ENCODE measurements at regions not wholly inside any gene's neighbourhood (a gene's known extent, or its start where the extent isn't known, plus 50 kb on each side); places are given as distances from the start of the nearest gene placed in this dataset.
"Not testable (repeated sequence)": the region's sequence is repeated elsewhere in the genome, so short reads cannot be mapped to it uniquely, and the experiment has no call there.

- peak; percentile 7 for DNase-seq
Measured at GRCh38 chr6:145151624-145152023, 583.7 kb downstream of the EPM2A start.

- DNase-seq, result no peak
Measured at GRCh38 chr6:145153495-145153894, 581.8 kb downstream of the EPM2A start.

GRCh38 chr6:145155411-145155810 lies 579.9 kb downstream of the EPM2A start:
- DNase-seq, result no peak

DNA sequence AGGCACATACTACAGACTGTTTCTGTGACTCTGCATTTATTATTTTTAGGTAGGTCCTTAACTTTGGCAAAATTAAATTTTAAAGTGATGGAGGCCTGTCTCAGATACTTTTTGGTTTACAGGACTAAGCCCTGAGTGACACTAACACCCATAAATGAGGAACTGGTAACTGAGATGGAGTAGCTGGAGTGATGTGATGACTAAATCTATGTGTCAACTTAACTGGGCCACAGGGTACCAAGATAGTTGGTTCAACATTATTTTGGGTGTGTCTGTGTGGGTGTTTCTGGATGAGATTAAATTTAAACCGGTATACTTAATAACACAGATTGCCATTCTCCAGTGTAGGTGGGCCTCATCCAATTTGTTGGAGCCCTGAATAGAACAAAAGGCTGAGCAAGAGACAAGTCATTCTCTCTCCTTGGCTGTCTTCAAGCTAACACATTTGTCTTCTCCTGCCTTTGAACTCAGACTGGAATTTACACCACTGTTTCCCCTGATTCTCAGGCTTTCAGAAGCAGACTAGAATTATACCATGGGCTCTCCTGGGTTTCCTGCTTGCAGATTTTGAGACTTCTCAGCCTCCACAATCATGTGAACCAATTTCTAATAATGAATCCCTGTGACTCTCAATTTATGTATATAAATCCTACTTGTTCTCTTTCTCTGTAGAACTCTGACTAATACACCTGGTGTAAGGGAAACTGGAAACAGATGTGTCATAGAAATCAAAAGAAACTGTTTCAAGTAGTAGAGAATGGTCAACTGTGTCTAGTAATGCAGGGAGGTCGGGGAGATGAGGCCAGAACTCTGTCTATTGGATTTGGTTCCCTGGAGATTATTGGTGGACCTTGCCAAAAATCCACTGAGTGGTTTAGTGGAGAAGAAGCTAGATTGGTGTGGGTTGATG lies 579.2 kb downstream of the EPM2A start:
- no peak for DNase-seq

DNA sequence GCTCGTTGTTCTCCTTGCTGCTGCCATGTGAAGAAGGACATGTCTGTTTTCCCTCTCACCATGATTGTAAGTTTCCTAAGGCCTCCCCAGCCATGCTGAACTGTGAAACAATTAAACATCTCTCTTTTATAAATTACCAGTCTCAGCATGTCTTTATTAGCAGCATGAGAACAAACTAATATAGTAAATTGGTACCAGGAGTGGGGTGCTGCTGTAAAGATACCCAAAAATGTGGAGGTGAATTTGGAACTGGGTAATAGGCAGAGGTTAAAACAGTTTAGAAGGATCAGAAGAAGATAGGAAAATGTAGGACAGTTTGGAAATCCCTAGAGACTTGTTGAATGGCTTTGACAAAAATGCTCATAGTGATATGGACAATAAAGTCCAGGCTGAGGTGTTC lies 576.7 kb downstream of the EPM2A start:
- DNase-seq, result not testable (repeated sequence)

- DNase-seq, result no peak
Measured at GRCh38 chr6:145159921-145160320, 575.4 kb downstream of the EPM2A start.

- DNase-seq, result no peak
Measured at GRCh38 chr6:145161501-145161900, 573.8 kb downstream of the EPM2A start.

DNA sequence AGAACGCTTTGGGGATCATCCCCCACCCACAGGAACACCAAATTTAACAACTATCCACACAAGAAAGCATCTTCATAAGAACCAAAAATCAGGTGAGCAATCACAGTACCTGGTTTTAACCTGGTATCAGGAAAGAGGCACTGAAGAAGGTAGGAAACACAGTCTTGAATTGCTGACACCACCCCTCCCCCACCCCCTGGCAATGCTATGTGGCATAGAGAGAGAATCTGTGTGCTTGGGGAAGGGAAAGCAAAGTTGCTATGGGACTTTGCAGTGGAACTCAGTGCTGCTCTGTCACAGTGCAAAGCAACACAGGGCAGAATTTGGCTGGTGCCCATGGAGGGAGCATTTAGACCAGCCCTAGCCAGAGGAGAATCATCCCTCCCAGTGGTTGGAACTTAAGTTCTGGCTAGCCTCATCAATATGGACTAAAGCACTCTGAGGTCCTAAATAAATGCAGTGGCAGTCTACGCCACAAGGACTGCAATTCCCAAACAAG lies 565.5 kb downstream of the EPM2A start:
- DNase-seq, result no peak

GRCh38 chr6:145175470-145175869 lies 559.9 kb downstream of the EPM2A start:
- DNase-seq, result no peak

GRCh38 chr6:145178391-145178790 lies 556.9 kb downstream of the EPM2A start:
- DNase-seq, result no peak

DNA sequence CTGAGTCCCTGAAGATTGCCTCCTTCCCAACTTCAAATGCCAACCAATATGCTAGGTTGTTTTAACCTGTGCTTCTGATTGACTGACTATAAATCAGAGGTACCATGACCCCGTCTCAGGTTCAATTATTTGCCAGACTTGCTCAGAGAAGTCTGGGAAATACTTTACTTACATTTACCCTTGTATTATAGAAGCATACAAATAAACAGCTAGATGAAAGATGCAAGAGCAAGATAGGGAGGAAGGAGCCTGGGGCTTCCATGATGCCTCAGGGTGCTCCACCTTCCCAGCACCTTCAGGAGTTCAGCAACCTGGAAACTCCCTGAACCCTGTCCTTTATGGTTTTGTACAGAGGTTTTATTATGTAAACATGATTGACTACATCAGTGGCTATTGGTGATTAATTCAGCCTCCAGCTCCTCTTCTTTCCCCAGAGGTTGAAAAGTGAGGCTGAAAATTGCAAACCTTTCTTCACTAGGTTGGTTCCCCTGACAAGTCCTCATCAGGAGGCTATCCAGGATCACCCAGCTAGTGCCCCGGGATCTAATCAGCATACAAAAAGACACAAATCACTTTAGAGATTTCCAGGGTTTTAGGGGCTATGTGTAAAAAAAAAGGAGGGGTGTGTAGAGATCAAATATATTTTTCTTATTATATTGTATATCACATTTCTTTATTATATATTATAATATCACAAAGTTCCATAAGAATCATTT lies 547.7 kb downstream of the EPM2A start:
- no peak for DNase-seq

- no peak for DNase-seq
Measured at GRCh38 chr6:145189836-145190235, 545.5 kb downstream of the EPM2A start.

GRCh38 chr6:145194389-145194788 lies 540.9 kb downstream of the EPM2A start:
- DNase-seq, result no peak

GRCh38 chr6:145199961-145200360 lies 535.4 kb downstream of the EPM2A start:
- no peak for DNase-seq

- no peak for DNase-seq
Measured at GRCh38 chr6:145204301-145204700, 531.0 kb downstream of the EPM2A start.

DNA sequence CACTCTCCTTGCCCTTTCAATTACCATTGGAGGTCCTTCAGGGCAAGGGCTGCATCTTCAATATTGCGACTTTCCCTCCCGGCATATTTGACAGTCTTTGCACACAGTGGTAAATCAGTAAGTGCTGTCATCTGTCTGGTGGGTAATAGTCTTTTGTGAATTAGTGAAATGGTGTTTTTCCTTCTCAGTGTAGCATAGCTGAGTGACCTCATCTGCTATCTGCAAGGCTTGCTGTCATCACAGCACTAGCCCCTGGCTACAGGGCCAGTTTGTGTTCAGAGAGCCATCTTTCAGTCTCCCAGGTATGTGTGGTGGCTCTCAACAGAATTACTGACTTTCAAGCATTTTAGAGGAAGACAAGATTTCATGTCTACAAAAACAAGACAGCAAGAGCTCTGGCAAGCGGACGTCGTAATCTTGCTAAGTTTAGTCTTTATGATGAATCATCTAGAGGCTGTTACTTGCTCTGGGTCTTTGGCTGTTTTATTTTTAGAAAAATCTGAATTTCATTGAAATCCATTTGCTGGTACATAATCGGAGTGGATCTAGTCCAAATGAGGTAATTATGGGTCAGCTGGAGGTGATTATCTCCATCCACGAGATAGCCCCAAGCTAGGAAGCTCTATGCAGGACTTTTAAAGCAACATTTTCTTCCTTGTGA lies 528.9 kb downstream of the EPM2A start:
- no peak for DNase-seq

DNA sequence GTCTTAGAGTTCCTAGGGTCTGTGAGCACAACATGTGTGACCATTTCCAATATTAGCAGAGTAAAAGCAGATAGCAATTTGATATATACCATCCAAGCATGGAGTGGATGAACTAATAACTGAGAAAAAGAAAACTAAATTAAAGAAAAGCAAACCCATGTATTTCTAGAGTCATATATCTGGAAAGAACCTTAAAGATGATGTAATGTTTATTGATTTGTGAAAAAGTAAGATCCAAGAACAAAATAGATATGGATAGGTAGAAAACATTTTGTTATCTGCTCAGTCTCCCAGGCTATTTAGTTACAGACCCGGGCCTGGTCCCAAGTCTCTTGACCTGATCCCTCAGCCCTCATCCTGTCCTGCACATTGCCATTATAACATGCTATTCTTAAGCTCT lies 526.8 kb downstream of the EPM2A start:
- DNase-seq, result no peak

DNA sequence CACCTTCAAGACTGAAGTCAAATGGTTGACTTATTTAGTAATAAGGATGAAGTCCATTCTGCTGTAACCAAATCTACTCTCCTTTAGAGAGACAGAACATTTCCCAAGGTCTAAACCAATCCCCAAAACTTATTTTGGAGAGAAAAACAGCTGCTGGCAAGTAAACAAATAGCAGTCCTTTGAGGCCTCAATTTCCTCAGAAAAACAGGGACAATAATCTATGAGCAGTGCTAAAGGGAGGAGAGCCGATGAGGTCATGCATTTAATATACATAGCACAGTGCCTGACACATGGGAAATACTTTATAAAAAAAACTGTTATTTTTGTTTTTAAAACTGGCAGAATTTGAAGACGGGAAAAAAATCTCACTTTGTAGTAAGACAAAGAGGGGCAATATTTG lies 526.0 kb downstream of the EPM2A start:
- no peak for DNase-seq

DNA sequence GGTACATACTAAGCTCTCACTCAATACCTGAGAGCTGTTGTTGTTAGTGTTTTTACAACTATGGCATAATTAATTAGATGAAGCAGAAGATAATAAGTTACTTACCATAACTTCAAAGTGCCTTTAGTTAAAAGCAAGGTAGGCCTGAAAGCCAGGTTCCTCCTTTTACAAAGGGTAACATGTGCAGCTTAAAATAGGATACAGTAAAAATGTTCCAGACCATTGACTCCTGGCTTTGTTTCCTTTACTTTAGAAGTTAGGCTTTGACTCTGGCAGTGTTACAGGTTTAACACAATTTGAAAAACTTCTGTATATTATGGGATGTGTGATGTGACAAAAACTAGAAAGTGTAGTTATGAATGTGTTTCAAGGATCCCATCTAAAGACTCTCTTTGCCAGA lies 522.5 kb downstream of the EPM2A start:
- no peak for DNase-seq

GRCh38 chr6:145213614-145214013 lies 521.7 kb downstream of the EPM2A start:
- DNase-seq, result no peak

DNA sequence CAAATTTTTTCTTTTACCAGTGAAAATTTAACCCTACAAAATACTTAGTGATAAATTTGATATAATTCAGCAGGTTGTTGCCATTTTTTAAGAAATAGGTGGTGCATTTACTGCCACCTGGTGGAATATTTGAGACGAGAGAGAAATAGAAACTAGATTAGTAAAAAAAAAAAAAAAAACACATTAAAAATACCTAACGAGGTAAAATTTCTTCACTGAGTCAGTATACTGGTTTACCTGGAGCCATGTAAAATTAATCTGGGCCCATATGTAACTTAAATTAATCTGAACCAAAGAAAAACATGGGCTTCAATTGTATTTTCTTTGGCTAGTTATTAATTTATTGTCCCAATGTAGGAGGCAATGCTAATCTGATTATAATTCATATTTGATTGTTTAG lies 520.8 kb downstream of the EPM2A start:
- DNase-seq, result no peak

DNA sequence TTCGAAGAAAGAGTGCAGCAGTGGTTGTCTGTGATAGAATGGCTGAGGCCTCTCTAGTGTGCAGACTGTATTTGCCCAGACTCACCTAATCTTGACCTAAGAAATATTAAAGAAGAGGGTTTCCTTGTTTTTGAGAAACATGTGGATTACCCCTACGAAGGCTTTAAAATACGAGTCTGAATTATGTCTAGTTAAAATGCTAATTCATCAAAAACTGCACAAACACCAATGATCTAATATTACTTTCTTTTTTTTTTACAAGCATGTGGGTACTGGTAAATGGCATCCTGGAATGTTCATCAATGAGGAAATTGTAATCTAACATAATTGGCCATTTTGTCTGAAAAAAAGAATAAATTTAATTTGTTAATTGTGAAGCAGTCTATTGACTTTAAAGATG lies 510.9 kb downstream of the EPM2A start:
- no peak for DNase-seq

DNA sequence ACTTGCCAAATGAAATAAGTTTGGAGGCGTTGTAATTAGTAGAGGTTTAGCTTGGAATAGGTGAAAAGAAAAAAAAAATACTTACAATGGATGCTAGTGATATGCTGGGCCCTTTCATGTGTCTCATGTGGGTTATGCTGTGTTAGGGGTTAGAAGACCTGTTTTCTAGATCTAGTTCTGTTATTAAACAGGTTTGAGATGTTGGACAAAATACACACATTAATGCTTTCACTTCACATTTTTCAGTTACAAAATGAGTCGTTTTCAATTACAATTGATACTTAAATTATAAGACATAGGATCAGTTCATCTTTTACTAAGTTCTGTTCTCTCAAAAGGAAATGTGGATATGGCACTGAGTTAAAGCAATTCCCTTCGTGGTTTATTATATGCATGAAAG lies 509.8 kb downstream of the EPM2A start:
- no peak for DNase-seq

DNA sequence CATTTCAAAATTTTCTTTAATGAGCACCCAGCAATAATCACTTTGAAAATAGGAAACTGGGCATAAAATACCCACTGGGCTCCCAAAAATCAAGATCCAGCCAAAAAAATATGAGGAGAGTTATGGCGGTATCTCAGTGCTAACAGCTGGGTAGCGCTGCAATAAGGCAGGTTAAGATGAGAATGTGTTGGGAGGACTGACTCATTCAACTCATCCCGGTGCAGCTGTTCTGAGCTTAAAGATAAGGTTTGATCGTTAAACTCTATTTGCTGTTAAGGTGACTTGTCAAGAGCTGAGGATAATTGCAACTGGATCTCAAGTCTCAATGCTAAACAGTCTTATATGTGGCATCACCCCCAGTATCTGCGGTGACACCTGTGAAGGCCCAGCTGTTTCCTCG lies 507.7 kb downstream of the EPM2A start:
- DNase-seq, result no peak

Data from NCI-H2029 treated with DMSO at 0.1 percent for 48 hours (cell line).